Upper lobe of right lung (tissue), 1 donor: ENCODE measurements at regions not wholly inside any gene's neighbourhood (a gene's known extent, or its start where the extent isn't known, plus 50 kb on each side); places are given as distances from the start of the nearest gene placed in this dataset.
"Not testable (repeated sequence)": the region's sequence is repeated elsewhere in the genome, so short reads cannot be mapped to it uniquely, and the experiment has no call there.

Experiments
- ATAC-seq: fragments of 200-7000 bp; cut with Tn5 transposase; one replicate; pipeline ENCODE4 v1.9.1; 2020; ENCODE audit warnings: mild to moderate bottlenecking, moderate library complexity
- DNase-seq: peaks from one replicate; pipeline ENCODE4 v3.0.0-alpha.2; 2020
- H3K27ac ChIP-seq: fragments of 200-600 bp; one replicate; pipeline ENCODE4 v1.8.0; 2022
- H3K27me3 ChIP-seq: fragments of 200-600 bp; one replicate; pipeline ENCODE4 v1.8.0; 2022; ENCODE audit warnings: mild to moderate bottlenecking
- H3K36me3 ChIP-seq: fragments of 200-600 bp; one replicate; pipeline ENCODE4 v1.8.0; 2022
- H3K4me1 ChIP-seq: fragments of 200-600 bp; one replicate; pipeline ENCODE4 v1.8.0; 2022
- H3K4me3 ChIP-seq: fragments of 200-600 bp; one replicate; pipeline ENCODE4 v1.8.0; 2022; ENCODE audit warnings: mild to moderate bottlenecking
- H3K9me3 ChIP-seq: fragments of 200-600 bp; one replicate; pipeline ENCODE4 v1.8.0; 2022
- CTCF ChIP-seq: fragments of 200-600 bp; IDR thresholded peaks from one replicate; pipeline ENCODE4 v1.8.0; 2022; ENCODE audit warnings: antibody characterized with exemption
- intact Hi-C: fragments of 100-400 bp; cut with DNase I; formaldehyde crosslinking; loops from one replicate; pipeline ENCODE4 v1.11.0; 2022
- donor health status: DM: no; HTN: yes; CAD: no; lungs with severe emphysema.

GRCh38 chr16:59645194-59645593 lies 911.1 kb upstream of the GOT2 start:
- H3K9me3 ChIP-seq, result no peaks in the 10 kb centered on the region
- intact Hi-C loops, result no loop called here
- no peaks in the 10 kb centered on the region for H3K4me1 ChIP-seq
- no peak for TF ChIP-seq CTCF
- no peaks in the 10 kb centered on the region for H3K27me3 ChIP-seq
- DNase-seq (no peak), ATAC-seq (no peak)
- no peak overlapping the region for H3K4me3 ChIP-seq
- H3K27ac ChIP-seq, result no peak overlapping the region
- H3K36me3 ChIP-seq, result no peaks in the 10 kb centered on the region

GRCh38 chr16:59635674-59636073 lies 901.6 kb upstream of the GOT2 start:
- Histone ChIP-seq H3K4me1 (no peaks in the 10 kb centered on the region), H3K9me3 (no peaks in the 10 kb centered on the region), H3K4me3 (no peak overlapping the region), H3K27me3 (no peaks in the 10 kb centered on the region), H3K27ac (no peak overlapping the region), H3K36me3 (no peaks in the 10 kb centered on the region)
- no peak for DNase-seq
- no peak for ATAC-seq
- no peak for TF ChIP-seq CTCF
- intact Hi-C loops, result no loop called here

- no peak overlapping the region for H3K27ac ChIP-seq
- ATAC-seq, result no peak
- no peak for TF ChIP-seq CTCF
- no peak for DNase-seq
- intact Hi-C loops, result no loop called here
- no peak overlapping the region for H3K4me3 ChIP-seq
- H3K27me3 ChIP-seq, result no peaks in the 10 kb centered on the region
- no peaks in the 10 kb centered on the region for H3K4me1 ChIP-seq
- H3K9me3 ChIP-seq, result no peaks in the 10 kb centered on the region
- no peaks in the 10 kb centered on the region for H3K36me3 ChIP-seq
These were observed 900.8 kb upstream of the GOT2 start for GRCh38 chr16:59634951-59635350.

GRCh38 chr16:59634004-59634579 lies 900.0 kb upstream of the GOT2 start:
- H3K36me3 ChIP-seq, result no peaks in the 10 kb centered on the region

GRCh38 chr16:59632276-59632855 lies 898.2 kb upstream of the GOT2 start:
- intact Hi-C loops, result no loop called here
- ATAC-seq (no peak), DNase-seq (no peak)
- Histone ChIP-seq H3K27me3 (no peaks in the 10 kb centered on the region), H3K9me3 (no peaks in the 10 kb centered on the region), H3K27ac (no peak overlapping the region), H3K36me3 (no peaks in the 10 kb centered on the region), H3K4me1 (no peaks in the 10 kb centered on the region), H3K4me3 (no peak overlapping the region)
- TF ChIP-seq CTCF, result no peak

More at GRCh38 chr16:59634004-59634579, 900.0 kb upstream of the GOT2 start:
- ATAC-seq (no peak), DNase-seq (no peak)
- no peaks in the 10 kb centered on the region for H3K27me3 ChIP-seq
- H3K27ac ChIP-seq, result no peak overlapping the region
- no peaks in the 10 kb centered on the region for H3K9me3 ChIP-seq
- H3K4me1 ChIP-seq, result no peaks in the 10 kb centered on the region
- no peak for TF ChIP-seq CTCF
- H3K4me3 ChIP-seq, result no peak overlapping the region
- intact Hi-C loops, result no loop called here

GRCh38 chr16:59624381-59624780 lies 890.3 kb upstream of the GOT2 start:
- H3K27ac ChIP-seq, DNase-seq, intact Hi-C loops, H3K9me3 ChIP-seq, H3K27me3 ChIP-seq, ATAC-seq, H3K4me1 ChIP-seq, H3K36me3 ChIP-seq, H3K4me3 ChIP-seq: not testable (repeated sequence)
